BLaER1 (cell line): ENCODE measurements at regions not wholly inside any gene's neighbourhood (a gene's known extent, or its start where the extent isn't known, plus 50 kb on each side); places are given as distances from the start of the nearest gene placed in this dataset.
"Not testable (repeated sequence)": the region's sequence is repeated elsewhere in the genome, so short reads cannot be mapped to it uniquely, and the experiment has no call there.

Experiments used
- H3K27ac ChIP-seq: shearing (Covaris generic); formaldehyde crosslinking; 2 replicates; pipeline ENCODE4 v1.8.1; 2022
- H3K27me3 ChIP-seq: shearing (Covaris generic); formaldehyde crosslinking; 2 replicates; pipeline ENCODE4 v1.8.1; 2022
- H3K36me3 ChIP-seq: shearing (Covaris generic); formaldehyde crosslinking; 2 replicates; pipeline ENCODE4 v1.8.1; 2022
- H3K4me1 ChIP-seq: shearing (Covaris generic); formaldehyde crosslinking; 2 replicates; pipeline ENCODE4 v1.8.1; 2022
- H3K4me2 ChIP-seq: shearing (Covaris generic); formaldehyde crosslinking; 2 replicates; pipeline ENCODE4 v1.8.1; 2022
- H3K4me3 ChIP-seq: shearing (Covaris generic); formaldehyde crosslinking; 2 replicates; pipeline ENCODE4 v1.8.1; 2022
- H3K9ac ChIP-seq: shearing (Covaris generic); formaldehyde crosslinking; 2 replicates; pipeline ENCODE4 v1.8.1; 2022
- H3K9me3 ChIP-seq: shearing (Covaris generic); formaldehyde crosslinking; 2 replicates; pipeline ENCODE4 v1.8.1; 2022
- H4K20me1 ChIP-seq: shearing (Covaris generic); formaldehyde crosslinking; 2 replicates; pipeline ENCODE4 v1.8.1; 2022
- Cebpa-rat ChIP-seq: shearing (Covaris generic); IDR thresholded peaks from 2 replicates; pipeline ENCODE4 v1.8.1; 2022

DNA sequence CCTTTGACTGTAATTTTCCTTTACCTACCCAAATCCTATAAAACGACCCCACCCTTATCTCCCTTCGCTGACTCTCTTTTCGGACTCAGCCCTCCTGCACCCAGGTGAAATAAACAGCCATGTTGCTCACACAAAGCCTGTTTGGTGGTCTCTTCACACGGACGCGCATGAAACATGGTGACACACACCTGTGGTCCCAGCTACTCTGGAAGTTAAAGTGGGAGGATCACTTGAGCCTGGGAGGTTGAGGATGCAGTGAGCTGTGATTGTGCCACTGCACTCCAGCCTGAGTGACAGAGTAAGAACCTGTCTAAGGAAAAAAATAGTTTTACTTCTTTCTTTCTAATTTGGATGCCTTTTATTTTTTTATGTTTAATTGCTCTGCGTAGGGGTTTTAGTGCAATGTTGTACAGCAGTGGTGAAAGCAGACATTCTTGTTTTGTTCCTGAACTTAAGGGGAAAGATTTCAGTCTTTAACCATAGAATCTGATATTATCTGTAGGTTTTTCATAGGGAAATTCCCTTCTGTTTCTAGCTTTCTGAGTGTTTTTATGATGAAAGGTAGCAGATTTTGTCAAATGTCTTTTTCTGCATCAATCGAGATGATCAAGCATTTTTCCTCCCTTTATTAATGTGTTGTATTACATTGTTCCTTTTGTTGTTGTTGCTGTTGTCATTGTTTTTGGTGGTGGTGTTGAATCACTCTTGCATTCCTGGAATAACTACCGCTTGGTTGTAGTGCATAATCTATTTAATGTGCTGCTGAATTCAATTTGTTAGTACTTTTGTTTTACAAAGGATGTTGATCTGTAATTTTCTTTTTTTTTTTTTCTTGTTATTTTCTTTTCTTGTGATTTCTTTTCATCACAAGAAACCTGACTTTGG, 497.4 kb downstream of the DISC1 start:
- no peaks in the 10 kb centered on the region for H3K9me3 ChIP-seq
- no peak for TF ChIP-seq Cebpa-rat
- no peaks in the 10 kb centered on the region for H4K20me1 ChIP-seq
- no peaks in the 10 kb centered on the region for H3K4me1 ChIP-seq
- no peak overlapping the region for H3K27ac ChIP-seq
- no peak overlapping the region for H3K4me2 ChIP-seq
- no peak overlapping the region for H3K4me3 ChIP-seq
- no peak overlapping the region for H3K9ac ChIP-seq
- no peaks in the 10 kb centered on the region for H3K27me3 ChIP-seq
- no peaks in the 10 kb centered on the region for H3K36me3 ChIP-seq

- H3K27me3 ChIP-seq, H3K36me3 ChIP-seq, H3K4me2 ChIP-seq, H3K4me1 ChIP-seq, H3K9me3 ChIP-seq, H3K27ac ChIP-seq, H3K9ac ChIP-seq, H4K20me1 ChIP-seq, H3K4me3 ChIP-seq: not testable (repeated sequence)
These were observed 491.3 kb downstream of the DISC1 start for GRCh38 chr1:232117903-232118302.

DNA sequence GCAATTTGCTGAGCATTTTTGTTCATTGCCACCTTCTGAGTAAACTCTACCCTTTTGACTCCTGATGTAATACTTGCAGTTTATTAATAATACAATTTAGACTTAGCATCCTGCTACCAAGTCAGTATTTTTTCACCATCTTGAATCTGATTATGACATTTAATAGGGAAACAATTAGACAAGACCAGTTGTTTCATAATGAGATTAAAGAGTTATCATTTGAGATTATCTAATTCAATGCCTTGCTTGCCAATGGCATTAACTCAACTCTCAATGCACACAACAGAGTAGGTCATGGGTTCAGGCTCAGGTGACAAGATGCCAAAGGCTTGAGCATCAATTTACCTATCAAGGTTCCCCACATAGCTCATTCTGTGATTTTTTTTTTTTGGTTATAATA, 488.4 kb downstream of the DISC1 start:
- no peak for TF ChIP-seq Cebpa-rat

GRCh38 chr1:232112076-232112475, 485.5 kb downstream of the DISC1 start:
- no peak overlapping the region for H3K9ac ChIP-seq
- no peak overlapping the region for H3K4me2 ChIP-seq
- H4K20me1 ChIP-seq: no peaks in the 10 kb centered on the region
- no peaks in the 10 kb centered on the region for H3K27me3 ChIP-seq
- no peak overlapping the region for H3K4me3 ChIP-seq
- no peaks in the 10 kb centered on the region for H3K4me1 ChIP-seq
- no peak overlapping the region for H3K27ac ChIP-seq
- H3K36me3 ChIP-seq: no peaks in the 10 kb centered on the region
- no peak for TF ChIP-seq Cebpa-rat
- H3K9me3 ChIP-seq: no peaks in the 10 kb centered on the region

More for the DNA sequence above, 488.4 kb downstream of the DISC1 start:
- no peak overlapping the region for H3K4me3 ChIP-seq
- no peaks in the 10 kb centered on the region for H3K36me3 ChIP-seq
- H3K4me1 ChIP-seq: no peaks in the 10 kb centered on the region
- no peak overlapping the region for H3K27ac ChIP-seq
- H3K27me3 ChIP-seq: no peaks in the 10 kb centered on the region
- no peaks in the 10 kb centered on the region for H4K20me1 ChIP-seq
- no peak overlapping the region for H3K4me2 ChIP-seq
- H3K9me3 ChIP-seq: no peaks in the 10 kb centered on the region
- no peak overlapping the region for H3K9ac ChIP-seq

- Histone ChIP-seq H3K4me2 (no peak overlapping the region), H3K27me3 (no peaks in the 10 kb centered on the region), H3K4me3 (no peak overlapping the region), H3K9ac (no peak overlapping the region), H3K36me3 (no peaks in the 10 kb centered on the region), H3K4me1 (no peaks in the 10 kb centered on the region), H4K20me1 (no peaks in the 10 kb centered on the region), H3K9me3 (no peaks in the 10 kb centered on the region), H3K27ac (no peak overlapping the region)
- no peak for TF ChIP-seq Cebpa-rat
These were observed 485.0 kb downstream of the DISC1 start for GRCh38 chr1:232111611-232112010.

GRCh38 chr1:232110281-232111090, 483.9 kb downstream of the DISC1 start:
- no peak overlapping the region for H3K27ac ChIP-seq
- H3K9ac ChIP-seq: no peak overlapping the region
- no peaks in the 10 kb centered on the region for H3K36me3 ChIP-seq
- no peaks in the 10 kb centered on the region for H3K9me3 ChIP-seq
- no peaks in the 10 kb centered on the region for H3K27me3 ChIP-seq
- no peak for TF ChIP-seq Cebpa-rat
- H3K4me1 ChIP-seq: no peaks in the 10 kb centered on the region
- no peak overlapping the region for H3K4me3 ChIP-seq
- no peak overlapping the region for H3K4me2 ChIP-seq
- no peaks in the 10 kb centered on the region for H4K20me1 ChIP-seq

- H3K36me3 ChIP-seq: no peaks in the 10 kb centered on the region
- TF ChIP-seq Cebpa-rat: no peak
- no peak overlapping the region for H3K4me3 ChIP-seq
- no peaks in the 10 kb centered on the region for H3K27me3 ChIP-seq
- no peak overlapping the region for H3K27ac ChIP-seq
- H3K4me2 ChIP-seq: no peak overlapping the region
- H3K4me1 ChIP-seq: no peaks in the 10 kb centered on the region
- H3K9me3 ChIP-seq: no peaks in the 10 kb centered on the region
- H4K20me1 ChIP-seq: no peaks in the 10 kb centered on the region
- no peak overlapping the region for H3K9ac ChIP-seq
These were observed 482.8 kb downstream of the DISC1 start for GRCh38 chr1:232109391-232109790.

DNA sequence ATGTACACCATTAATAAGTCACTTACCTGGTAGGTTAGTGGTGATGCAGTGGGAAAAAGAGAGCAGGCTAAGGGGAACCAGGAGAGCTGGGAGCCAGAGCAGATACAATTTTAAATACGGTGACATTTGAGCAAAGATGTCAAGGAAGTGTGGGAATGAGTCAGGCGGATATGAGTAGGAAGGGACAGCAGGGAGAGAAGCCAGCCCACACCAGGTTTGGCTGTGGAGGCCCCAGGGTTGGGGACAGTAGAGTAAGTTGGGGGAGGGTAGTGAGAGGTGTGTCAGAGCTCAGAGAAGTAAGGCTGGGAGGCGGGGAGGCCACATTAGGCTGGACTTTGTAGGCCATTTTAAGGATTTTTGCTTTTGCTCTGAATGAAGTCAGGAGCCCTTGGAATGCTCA, 482.0 kb downstream of the DISC1 start:
- no peak overlapping the region for H3K27ac ChIP-seq
- no peak for TF ChIP-seq Cebpa-rat
- H3K4me1 ChIP-seq: no peaks in the 10 kb centered on the region
- H3K9ac ChIP-seq: no peak overlapping the region
- no peaks in the 10 kb centered on the region for H3K27me3 ChIP-seq
- H4K20me1 ChIP-seq: no peaks in the 10 kb centered on the region
- H3K4me3 ChIP-seq: no peak overlapping the region
- H3K9me3 ChIP-seq: no peaks in the 10 kb centered on the region
- H3K4me2 ChIP-seq: no peak overlapping the region
- H3K36me3 ChIP-seq: no peaks in the 10 kb centered on the region

DNA sequence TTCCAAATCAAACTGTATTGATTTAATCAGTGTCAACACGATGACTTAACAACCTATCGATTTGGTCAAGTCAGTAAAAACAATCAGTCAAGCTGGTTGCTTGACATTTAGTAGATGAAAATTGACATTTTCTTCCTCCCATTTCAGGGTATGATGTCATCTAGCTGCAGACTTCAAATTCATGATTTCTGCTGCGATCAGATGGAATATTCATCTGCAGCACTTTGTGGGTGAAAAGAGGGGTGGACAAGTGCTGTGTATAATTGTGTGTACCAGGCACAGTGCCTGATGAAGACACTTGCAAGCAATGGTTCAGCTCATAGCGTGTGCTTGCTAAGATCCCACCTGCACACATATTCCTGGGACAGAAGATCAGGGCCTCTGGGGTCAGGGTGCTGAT, 479.8 kb downstream of the DISC1 start:
- no peaks in the 10 kb centered on the region for H3K9me3 ChIP-seq
- no peak overlapping the region for H3K9ac ChIP-seq
- H3K4me1 ChIP-seq: no peaks in the 10 kb centered on the region
- no peak overlapping the region for H3K27ac ChIP-seq
- H3K36me3 ChIP-seq: no peaks in the 10 kb centered on the region
- H3K4me3 ChIP-seq: no peak overlapping the region
- TF ChIP-seq Cebpa-rat: no peak
- no peaks in the 10 kb centered on the region for H3K27me3 ChIP-seq
- no peaks in the 10 kb centered on the region for H4K20me1 ChIP-seq
- H3K4me2 ChIP-seq: no peak overlapping the region

- no peak overlapping the region for H3K9ac ChIP-seq
- H3K27me3 ChIP-seq: no peaks in the 10 kb centered on the region
- H3K4me2 ChIP-seq: no peak overlapping the region
- H3K36me3 ChIP-seq: no peaks in the 10 kb centered on the region
- no peaks in the 10 kb centered on the region for H3K4me1 ChIP-seq
- H3K9me3 ChIP-seq: no peaks in the 10 kb centered on the region
- no peak for TF ChIP-seq Cebpa-rat
- no peak overlapping the region for H3K27ac ChIP-seq
- H4K20me1 ChIP-seq: no peaks in the 10 kb centered on the region
- H3K4me3 ChIP-seq: no peak overlapping the region
These were observed 479.0 kb downstream of the DISC1 start for GRCh38 chr1:232105561-232105960.
